GM18909 (cell line): ENCODE measurements at regions not wholly inside any gene's neighbourhood (a gene's known extent, or its start where the extent isn't known, plus 50 kb on each side); places are given as distances from the start of the nearest gene placed in this dataset.

Experiments
- ATAC-seq: cut with Tn5 transposase; IDR thresholded peaks from one replicate; pipeline ENCODE4 v1.9.1; 2021; ENCODE audit warnings: mild to moderate bottlenecking; ENCODE audit not compliant: unreplicated experiment, poor library complexity

- ATAC-seq: no peak
Observed at GRCh38 chr6:144594585-144594984, 309.4 kb downstream of the UTRN start.

- no peak for ATAC-seq
Observed at GRCh38 chr6:144595266-144595665, 310.1 kb downstream of the UTRN start.

GRCh38 chr6:144597511-144597910 lies 312.4 kb downstream of the UTRN start:
- ATAC-seq: no peak

GRCh38 chr6:144599615-144600014 lies 314.5 kb downstream of the UTRN start:
- no peak for ATAC-seq

- no peak for ATAC-seq
Observed at GRCh38 chr6:144601221-144601620, 316.1 kb downstream of the UTRN start.

- ATAC-seq: no peak
Observed at GRCh38 chr6:144602523-144603180, 317.5 kb downstream of the UTRN start.

GRCh38 chr6:144606083-144606482 lies 320.9 kb downstream of the UTRN start:
- ATAC-seq: no peak

- no peak for ATAC-seq
Observed at GRCh38 chr6:144607998-144608735, 323.0 kb downstream of the UTRN start.

GRCh38 chr6:144612811-144613210 lies 327.7 kb downstream of the UTRN start:
- ATAC-seq: no peak

- no peak for ATAC-seq
Observed at GRCh38 chr6:144613859-144614258, 328.7 kb downstream of the UTRN start.

- no peak for ATAC-seq
Observed at GRCh38 chr6:144615870-144616269, 330.7 kb downstream of the UTRN start.

GRCh38 chr6:144617191-144617590 lies 332.1 kb downstream of the UTRN start:
- no peak for ATAC-seq

GRCh38 chr6:144617708-144618107 lies 332.6 kb downstream of the UTRN start:
- ATAC-seq: no peak

- ATAC-seq: no peak
Observed at GRCh38 chr6:144619966-144620365, 334.8 kb downstream of the UTRN start.

- no peak for ATAC-seq
Observed at GRCh38 chr6:144621332-144621731, 336.2 kb downstream of the UTRN start.

GRCh38 chr6:144624246-144624645 lies 339.1 kb downstream of the UTRN start:
- ATAC-seq: no peak

GRCh38 chr6:144624716-144625115 lies 339.6 kb downstream of the UTRN start:
- ATAC-seq: no peak

- no peak for ATAC-seq
Observed at GRCh38 chr6:144630857-144631256, 345.7 kb downstream of the UTRN start.

GRCh38 chr6:144632266-144632665 lies 347.1 kb downstream of the UTRN start:
- ATAC-seq: no peak

- ATAC-seq: no peak
Observed at GRCh38 chr6:144633886-144634285, 348.8 kb downstream of the UTRN start.

- no peak for ATAC-seq
Observed at GRCh38 chr6:144634371-144634770, 349.2 kb downstream of the UTRN start.

- ATAC-seq: no peak
Observed at GRCh38 chr6:144635051-144635450, 349.9 kb downstream of the UTRN start.
